ENCODE measurements at regions not wholly inside any gene's neighbourhood (a gene's known extent, or its start where the extent isn't known, plus 50 kb on each side); places are given as distances from the start of the nearest gene placed in this dataset.

- dilution Hi-C loops (cut with MboI; ENCODE audit: extremely low pct_ligation_motif_present, low sequenced_read_pairs) = no loop called here
- FAIRE-seq (no peak), DNase-seq (ENCODE audit: low read depth, low spot score) (no peak)
These were observed 161.6 kb upstream of the KCNJ15 start for GRCh38 chr21:38095220-38095619.

GRCh38 chr21:38097789-38098188, 159.0 kb upstream of the KCNJ15 start:
- FAIRE-seq (no peak), DNase-seq (ENCODE audit: low read depth, low spot score) (no peak)
- peaks cover 14% of the 10 kb centered on the region for H3K27me3 ChIP-seq (ENCODE audit: control insufficient read depth, extremely low read depth, insufficient read depth, low read length)
- H3K4me2 ChIP-seq (ENCODE audit: control insufficient read depth, extremely low read depth, insufficient read depth, low read depth, low read length) = no peak overlapping the region
- dilution Hi-C loops (cut with MboI; ENCODE audit: extremely low pct_ligation_motif_present, low sequenced_read_pairs) = no loop called here
- no peak overlapping the region for H3K27ac ChIP-seq (ENCODE audit: control insufficient read depth, insufficient read depth, low read length)
- no peak for TF ChIP-seq CTCF (optimal IDR thresholded peaks at IDR 0.05 in 1 of 3, IDR thresholded peaks at IDR 0.05 in 1 of 3, conservative IDR thresholded peaks at IDR 0.05 in 1 of 3; ENCODE audit: extremely low read depth in 1 of 3, insufficient read depth in 2 of 3, low read length in 3 of 3)
- no peak for TF ChIP-seq EZH2 (IDR thresholded peaks at IDR 0.05; ENCODE audit: low read length)
- H3K9me3 ChIP-seq (ENCODE audit: control insufficient read depth, low read depth, low read length) = no peaks in the 10 kb centered on the region
- H2AFZ ChIP-seq (ENCODE audit: control insufficient read depth, low read length) = no peak overlapping the region
- no peak overlapping the region for H3K4me3 ChIP-seq (ENCODE audit: control insufficient read depth in 2 of 3, extremely low read depth in 1 of 3, insufficient read depth in 2 of 3, low read depth in 1 of 3, low read length in 3 of 3)
- H3K79me2 ChIP-seq (ENCODE audit: control insufficient read depth, insufficient read depth, low read length) = no peaks in the 10 kb centered on the region
- H3K36me3 ChIP-seq (ENCODE audit: control insufficient read depth in 2 of 2, extremely low read depth in 1 of 2, insufficient read depth in 2 of 2, low read length in 2 of 2) = no peaks in the 10 kb centered on the region
- H3K9ac ChIP-seq (ENCODE audit: control insufficient read depth, extremely low read depth, insufficient read depth, low read length) = no peak overlapping the region
- H4K20me1 ChIP-seq (ENCODE audit: control insufficient read depth, extremely low read depth, insufficient read depth, low read length) = no peaks in the 10 kb centered on the region
- H3K4me1 ChIP-seq (ENCODE audit: control insufficient read depth, extremely low read depth, insufficient read depth, low read length) = no peaks in the 10 kb centered on the region
- no peaks in the 10 kb centered on the region for H3K9me1 ChIP-seq (ENCODE audit: control insufficient read depth, extremely low read depth, insufficient read depth, low read length)

More at GRCh38 chr21:38095220-38095619, 161.6 kb upstream of the KCNJ15 start:
- no peaks in the 10 kb centered on the region for H3K36me3 ChIP-seq (ENCODE audit: control insufficient read depth in 2 of 2, extremely low read depth in 1 of 2, insufficient read depth in 2 of 2, low read length in 2 of 2)
- no peaks in the 10 kb centered on the region for H3K79me2 ChIP-seq (ENCODE audit: control insufficient read depth, insufficient read depth, low read length)
- H3K27ac ChIP-seq (ENCODE audit: control insufficient read depth, insufficient read depth, low read length) = no peak overlapping the region
- no peak for TF ChIP-seq EZH2 (IDR thresholded peaks at IDR 0.05; ENCODE audit: low read length)
- TF ChIP-seq CTCF (optimal IDR thresholded peaks at IDR 0.05 in 1 of 3, IDR thresholded peaks at IDR 0.05 in 1 of 3, conservative IDR thresholded peaks at IDR 0.05 in 1 of 3; ENCODE audit: extremely low read depth in 1 of 3, insufficient read depth in 2 of 3, low read length in 3 of 3) = no peak
- no peaks in the 10 kb centered on the region for H3K9me1 ChIP-seq (ENCODE audit: control insufficient read depth, extremely low read depth, insufficient read depth, low read length)
- no peak overlapping the region for H3K4me3 ChIP-seq (ENCODE audit: control insufficient read depth in 2 of 3, extremely low read depth in 1 of 3, insufficient read depth in 2 of 3, low read depth in 1 of 3, low read length in 3 of 3)
- no peak overlapping the region for H3K4me2 ChIP-seq (ENCODE audit: control insufficient read depth, extremely low read depth, insufficient read depth, low read depth, low read length)
- H3K9me3 ChIP-seq (ENCODE audit: control insufficient read depth, low read depth, low read length) = no peaks in the 10 kb centered on the region
- no peak overlapping the region for H2AFZ ChIP-seq (ENCODE audit: control insufficient read depth, low read length)
- H3K27me3 ChIP-seq (ENCODE audit: control insufficient read depth, extremely low read depth, insufficient read depth, low read length) = peaks cover 7% of the 10 kb centered on the region
- H3K9ac ChIP-seq (ENCODE audit: control insufficient read depth, extremely low read depth, insufficient read depth, low read length) = no peak overlapping the region
- no peaks in the 10 kb centered on the region for H4K20me1 ChIP-seq (ENCODE audit: control insufficient read depth, extremely low read depth, insufficient read depth, low read length)
- no peaks in the 10 kb centered on the region for H3K4me1 ChIP-seq (ENCODE audit: control insufficient read depth, extremely low read depth, insufficient read depth, low read length)

Measured in keratinocyte (primary cell).